Fibroblast of lung (primary cell): ENCODE measurements at regions not wholly inside any gene's neighbourhood (a gene's known extent, or its start where the extent isn't known, plus 50 kb on each side); places are given as distances from the start of the nearest gene placed in this dataset.

Source experiments
- DNase-seq, 2 donors: peaks; one replicate each; pipeline versions ENCODE4 v3.0.0 to v3.0.0-alpha.2; 2010; ENCODE audit warnings: low read depth in 2 of 2
- H2AFZ ChIP-seq: 2 replicates; pipeline ENCODE4 v1.5.1; 2012; ENCODE audit warnings: low read length, control low read depth, inconsistent platforms
- H3K27ac ChIP-seq: 2 replicates; pipeline ENCODE4 v1.5.1; 2011; ENCODE audit warnings: low read length, control low read depth; ENCODE audit not compliant: insufficient read depth
- H3K27me3 ChIP-seq: 2 replicates; pipeline ENCODE4 v1.5.1; 2011; ENCODE audit warnings: mild to moderate bottlenecking, low read length; ENCODE audit not compliant: control insufficient read depth, insufficient read depth
- H3K36me3 ChIP-seq: 2 replicates; pipeline ENCODE4 v1.5.1; 2011; ENCODE audit warnings: low read length; ENCODE audit not compliant: control insufficient read depth, insufficient read depth
- H3K4me1 ChIP-seq: 2 replicates; pipeline ENCODE4 v1.5.1; 2011; ENCODE audit warnings: low read length; ENCODE audit not compliant: control insufficient read depth, insufficient read depth; ENCODE audit errors: extremely low read depth
- H3K4me2 ChIP-seq: 2 replicates; pipeline ENCODE4 v1.5.1; 2011; ENCODE audit warnings: low read length, control low read depth; ENCODE audit not compliant: insufficient read depth; ENCODE audit errors: extremely low read depth
- H3K4me3 ChIP-seq, 4 experiments: fragments of 200-600 bp in 1 of 4; sonication (generic) in 1 of 4; replicated peaks in 1 of 4; 2 replicates each; pipeline ENCODE4 v1.5.1; 2011 to 2016; ENCODE audit warnings: low read length in 4 of 4, low read depth in 3 of 4, mild to moderate bottlenecking in 3 of 4, control low read depth in 2 of 4, inconsistent platforms in 1 of 4, mixed read lengths in 1 of 4; ENCODE audit not compliant: insufficient read depth in 1 of 4; ENCODE audit errors: control extremely low read depth in 1 of 4
- H3K79me2 ChIP-seq: 2 replicates; pipeline ENCODE4 v1.5.1; 2012; ENCODE audit warnings: mild to moderate bottlenecking, low read length, inconsistent platforms; ENCODE audit not compliant: control insufficient read depth, insufficient read depth
- H3K9ac ChIP-seq: 2 replicates; pipeline ENCODE4 v1.5.1; 2011; ENCODE audit warnings: mild to moderate bottlenecking, low read length, control low read depth; ENCODE audit not compliant: insufficient read depth
- H3K9me3 ChIP-seq: 2 replicates; pipeline ENCODE4 v1.5.1; 2012; ENCODE audit warnings: low read depth, low read length; ENCODE audit not compliant: control insufficient read depth, insufficient read depth
- H4K20me1 ChIP-seq: 2 replicates; pipeline ENCODE4 v1.5.1; 2011; ENCODE audit warnings: low read length; ENCODE audit not compliant: control insufficient read depth, insufficient read depth; ENCODE audit errors: extremely low read depth
- EZH2 ChIP-seq: IDR thresholded peaks from 2 replicates; pipeline ENCODE4 v1.5.1; 2012; ENCODE audit warnings: low read length, control low read depth, mild to moderate bottlenecking; ENCODE audit errors: missing control alignments
- TF ChIP-seq, protein P1 (sequence below), 2 donors: IDR thresholded peaks in 1 of 2; conservative IDR thresholded peaks in 1 of 2; 1 replicate in 1 of 2; 2 replicates in 1 of 2; pipeline ENCODE4 v1.5.1; 2011 to 2012; ENCODE audit warnings: low read length in 2 of 2, control low read depth in 1 of 2, inconsistent platforms in 1 of 2, low read depth in 1 of 2, mild to moderate bottlenecking in 1 of 2

DNA sequence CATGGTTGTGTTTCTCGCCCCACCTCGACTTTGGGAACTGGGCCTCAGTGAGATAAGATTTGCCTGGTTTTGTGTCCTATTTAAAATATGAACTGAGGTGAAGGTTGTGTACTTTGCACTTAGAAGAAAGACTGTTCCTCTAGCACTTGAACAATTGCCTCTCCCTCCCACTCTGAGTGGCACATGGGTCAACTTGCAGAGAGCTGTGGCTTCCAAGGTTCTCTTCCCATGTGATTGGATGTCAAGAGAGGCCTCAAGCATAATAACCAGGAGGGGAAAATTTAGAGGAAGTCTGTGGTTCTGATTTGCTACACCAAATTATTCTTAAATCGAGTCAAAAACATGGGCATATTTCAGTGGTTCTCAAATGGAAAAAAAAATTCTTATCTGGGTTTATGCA is 329.2 kb downstream of the HS3ST3B1 start:
- Histone ChIP-seq H3K4me1 (no peaks in the 10 kb centered on the region), H3K36me3 (no peaks in the 10 kb centered on the region), H3K4me2 (no peak overlapping the region), H3K27ac (no peak overlapping the region), H3K4me3 (no peak overlapping the region), H3K27me3 (no peaks in the 10 kb centered on the region), H4K20me1 (no peaks in the 10 kb centered on the region), H2AFZ (no peak overlapping the region), H3K9me3 (no peaks in the 10 kb centered on the region), H3K9ac (no peak overlapping the region), H3K79me2 (no peaks in the 10 kb centered on the region)
- no peak for DNase-seq
- no peak for TF ChIP-seq EZH2
- TF ChIP-seq, protein P1, sequence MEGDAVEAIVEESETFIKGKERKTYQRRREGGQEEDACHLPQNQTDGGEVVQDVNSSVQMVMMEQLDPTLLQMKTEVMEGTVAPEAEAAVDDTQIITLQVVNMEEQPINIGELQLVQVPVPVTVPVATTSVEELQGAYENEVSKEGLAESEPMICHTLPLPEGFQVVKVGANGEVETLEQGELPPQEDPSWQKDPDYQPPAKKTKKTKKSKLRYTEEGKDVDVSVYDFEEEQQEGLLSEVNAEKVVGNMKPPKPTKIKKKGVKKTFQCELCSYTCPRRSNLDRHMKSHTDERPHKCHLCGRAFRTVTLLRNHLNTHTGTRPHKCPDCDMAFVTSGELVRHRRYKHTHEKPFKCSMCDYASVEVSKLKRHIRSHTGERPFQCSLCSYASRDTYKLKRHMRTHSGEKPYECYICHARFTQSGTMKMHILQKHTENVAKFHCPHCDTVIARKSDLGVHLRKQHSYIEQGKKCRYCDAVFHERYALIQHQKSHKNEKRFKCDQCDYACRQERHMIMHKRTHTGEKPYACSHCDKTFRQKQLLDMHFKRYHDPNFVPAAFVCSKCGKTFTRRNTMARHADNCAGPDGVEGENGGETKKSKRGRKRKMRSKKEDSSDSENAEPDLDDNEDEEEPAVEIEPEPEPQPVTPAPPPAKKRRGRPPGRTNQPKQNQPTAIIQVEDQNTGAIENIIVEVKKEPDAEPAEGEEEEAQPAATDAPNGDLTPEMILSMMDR (conservative IDR thresholded peaks at IDR 0.05 in 1 of 2, IDR thresholded peaks at IDR 0.05 in 1 of 2; ENCODE audit: low read depth in 1 of 2, low read length in 2 of 2) = no peak

GRCh38 chr17:14622615-14623101 is 321.8 kb downstream of the HS3ST3B1 start:
- no peak overlapping the region for H3K9ac ChIP-seq
- no peak overlapping the region for H2AFZ ChIP-seq
- no peak overlapping the region for H3K4me3 ChIP-seq
- H3K9me3 ChIP-seq = no peaks in the 10 kb centered on the region
- no peak for DNase-seq
- H3K4me2 ChIP-seq = no peak overlapping the region
- TF ChIP-seq, protein P1 (conservative IDR thresholded peaks at IDR 0.05 in 1 of 2, IDR thresholded peaks at IDR 0.05 in 1 of 2; ENCODE audit: low read depth in 1 of 2, low read length in 2 of 2) = no peak
- no peak for TF ChIP-seq EZH2
- no peak overlapping the region for H3K27ac ChIP-seq
- H3K27me3 ChIP-seq = no peaks in the 10 kb centered on the region
- H3K36me3 ChIP-seq = no peaks in the 10 kb centered on the region
- H3K4me1 ChIP-seq = no peaks in the 10 kb centered on the region
- H4K20me1 ChIP-seq = no peaks in the 10 kb centered on the region
- no peaks in the 10 kb centered on the region for H3K79me2 ChIP-seq

- Histone ChIP-seq H3K9ac (no peak overlapping the region), H3K79me2 (no peaks in the 10 kb centered on the region), H3K4me1 (no peaks in the 10 kb centered on the region), H2AFZ (no peak overlapping the region), H3K36me3 (no peaks in the 10 kb centered on the region), H3K27me3 (no peaks in the 10 kb centered on the region), H3K9me3 (no peaks in the 10 kb centered on the region), H3K4me3 (no peak overlapping the region), H3K4me2 (no peak overlapping the region), H3K27ac (no peak overlapping the region), H4K20me1 (no peaks in the 10 kb centered on the region)
- DNase-seq = no peak
- TF ChIP-seq, protein P1 (conservative IDR thresholded peaks at IDR 0.05 in 1 of 2, IDR thresholded peaks at IDR 0.05 in 1 of 2; ENCODE audit: low read depth in 1 of 2, low read length in 2 of 2) = no peak
Observed at GRCh38 chr17:14621826-14622614, 321.1 kb downstream of the HS3ST3B1 start.
